Fibroblast of the aortic adventitia (primary cell): ENCODE measurements at regions not wholly inside any gene's neighbourhood (a gene's known extent, or its start where the extent isn't known, plus 50 kb on each side); places are given as distances from the start of the nearest gene placed in this dataset.

Experiments
- DNase-seq: peaks from one replicate; pipeline ENCODE4 v3.0.0-alpha.2; 2010; ENCODE audit warnings: low read depth
- H3K4me3 ChIP-seq: 2 replicates; pipeline ENCODE4 v1.5.1; 2011; ENCODE audit warnings: low read depth, mild to moderate bottlenecking, control low read depth, low read length, moderate library complexity
- CTCF ChIP-seq: IDR thresholded peaks from 2 replicates; pipeline ENCODE4 v1.5.1; 2011; ENCODE audit warnings: mild to moderate bottlenecking, low read length, control low read depth, inconsistent platforms; ENCODE audit not compliant: insufficient read depth

- H3K4me3 ChIP-seq: peak overlapping the region; percentile 16
- peak; percentile 93 for DNase-seq
- no peak for TF ChIP-seq CTCF
These were observed 321.5 kb upstream of the CTNNB1 start for GRCh38 chr3:40877631-40878463.

- DNase-seq: no peak
- H3K4me3 ChIP-seq: no peak overlapping the region
- TF ChIP-seq CTCF: no peak
These were observed 320.8 kb upstream of the CTNNB1 start for GRCh38 chr3:40878464-40878905.

- no peak for TF ChIP-seq CTCF
- no peak for DNase-seq
- H3K4me3 ChIP-seq: no peak overlapping the region
These were observed 313.9 kb upstream of the CTNNB1 start for GRCh38 chr3:40885430-40885829.

- H3K4me3 ChIP-seq: no peak overlapping the region
- DNase-seq: no peak
- no peak for TF ChIP-seq CTCF
These were observed 312.5 kb upstream of the CTNNB1 start for GRCh38 chr3:40886660-40887425.

- no peak overlapping the region for H3K4me3 ChIP-seq
- DNase-seq: no peak
- no peak for TF ChIP-seq CTCF
These were observed 308.1 kb upstream of the CTNNB1 start for GRCh38 chr3:40891186-40891585.

- no peak overlapping the region for H3K4me3 ChIP-seq
- no peak for DNase-seq
- TF ChIP-seq CTCF: no peak
These were observed 304.2 kb upstream of the CTNNB1 start for GRCh38 chr3:40895109-40895508.
